ENCODE measurements at regions not wholly inside any gene's neighbourhood (a gene's known extent, or its start where the extent isn't known, plus 50 kb on each side); places are given as distances from the start of the nearest gene placed in this dataset.

- TF ChIP-seq SIN3A (IDR thresholded peaks at IDR 0.05; ENCODE audit: borderline replicate concordance, insufficient read depth, low read length) (no peak), FOXP2 (optimal IDR thresholded peaks at IDR 0.05; ENCODE audit: borderline replicate concordance, extremely low read depth, extremely low read length, insufficient read depth) (no peak), POLR2AphosphoS5 (IDR thresholded peaks at IDR 0.05; ENCODE audit: low read depth, low read length) (no peak), TAF1 (IDR thresholded peaks at IDR 0.05; ENCODE audit: borderline replicate concordance, insufficient read depth, low read length) (no peak), REST (IDR thresholded peaks at IDR 0.05; ENCODE audit: insufficient read depth in 1 of 2, low read depth in 2 of 2, low read length in 2 of 2) (no peak)
Measured at GRCh38 chr2:114294741-114295140, 147.7 kb upstream of the DPP10 start.

- TF ChIP-seq REST (IDR thresholded peaks at IDR 0.05; ENCODE audit: insufficient read depth in 1 of 2, low read depth in 2 of 2, low read length in 2 of 2) (no peak), FOXP2 (optimal IDR thresholded peaks at IDR 0.05; ENCODE audit: borderline replicate concordance, extremely low read depth, extremely low read length, insufficient read depth) (no peak), TAF1 (IDR thresholded peaks at IDR 0.05; ENCODE audit: borderline replicate concordance, insufficient read depth, low read length) (no peak), SIN3A (IDR thresholded peaks at IDR 0.05; ENCODE audit: borderline replicate concordance, insufficient read depth, low read length) (no peak), POLR2AphosphoS5 (IDR thresholded peaks at IDR 0.05; ENCODE audit: low read depth, low read length) (no peak)
Measured at GRCh38 chr2:114316532-114317300, 125.7 kb upstream of the DPP10 start.

GRCh38 chr2:114330594-114330993 lies 111.8 kb upstream of the DPP10 start:
- TF ChIP-seq SIN3A (IDR thresholded peaks at IDR 0.05; ENCODE audit: borderline replicate concordance, insufficient read depth, low read length): no peak
- TF ChIP-seq POLR2AphosphoS5 (IDR thresholded peaks at IDR 0.05; ENCODE audit: low read depth, low read length): no peak
- no peak for TF ChIP-seq REST (IDR thresholded peaks at IDR 0.05; ENCODE audit: insufficient read depth in 1 of 2, low read depth in 2 of 2, low read length in 2 of 2)
- no peak for TF ChIP-seq FOXP2 (optimal IDR thresholded peaks at IDR 0.05; ENCODE audit: borderline replicate concordance, extremely low read depth, extremely low read length, insufficient read depth)
- no peak for TF ChIP-seq TAF1 (IDR thresholded peaks at IDR 0.05; ENCODE audit: borderline replicate concordance, insufficient read depth, low read length)

GRCh38 chr2:114331934-114332333 lies 110.5 kb upstream of the DPP10 start:
- TF ChIP-seq REST (IDR thresholded peaks at IDR 0.05; ENCODE audit: insufficient read depth in 1 of 2, low read depth in 2 of 2, low read length in 2 of 2): no peak
- no peak for TF ChIP-seq TAF1 (IDR thresholded peaks at IDR 0.05; ENCODE audit: borderline replicate concordance, insufficient read depth, low read length)
- no peak for TF ChIP-seq SIN3A (IDR thresholded peaks at IDR 0.05; ENCODE audit: borderline replicate concordance, insufficient read depth, low read length)
- TF ChIP-seq FOXP2 (optimal IDR thresholded peaks at IDR 0.05; ENCODE audit: borderline replicate concordance, extremely low read depth, extremely low read length, insufficient read depth): no peak
- no peak for TF ChIP-seq POLR2AphosphoS5 (IDR thresholded peaks at IDR 0.05; ENCODE audit: low read depth, low read length)
